KMS-11 (cell line): ENCODE measurements at regions not wholly inside any gene's neighbourhood (a gene's known extent, or its start where the extent isn't known, plus 50 kb on each side); places are given as distances from the start of the nearest gene placed in this dataset.

Experiments
- H2AFZ ChIP-seq: fragments of 200-600 bp; sonication (generic); 2 replicates; pipeline ENCODE4 v1.6.1; 2016; ENCODE audit warnings: antibody characterized with exemption, mixed run types, low read depth
- H3K27ac ChIP-seq: fragments of 200-600 bp; sonication (generic); 2 replicates; pipeline ENCODE4 v1.6.1; 2016; ENCODE audit warnings: mild to moderate bottlenecking, mixed run types
- H3K27me3 ChIP-seq: fragments of 200-600 bp; sonication (generic); 2 replicates; pipeline ENCODE4 v1.6.1; 2017; ENCODE audit warnings: mild to moderate bottlenecking, low read depth, mixed run types, moderate library complexity; ENCODE audit not compliant: insufficient read depth
- H3K36me3 ChIP-seq: fragments of 200-600 bp; sonication (generic); 2 replicates; pipeline ENCODE4 v1.6.1; 2017; ENCODE audit warnings: mild to moderate bottlenecking, mixed run types; ENCODE audit not compliant: insufficient read depth
- H3K4me1 ChIP-seq: fragments of 200-600 bp; sonication (generic); 2 replicates; pipeline ENCODE4 v1.6.1; 2016; ENCODE audit warnings: mild to moderate bottlenecking, low read depth, mixed run types; ENCODE audit not compliant: poor library complexity, severe bottlenecking
- H3K4me2 ChIP-seq: fragments of 200-600 bp; sonication (generic); 2 replicates; pipeline ENCODE4 v1.7.0; 2016; ENCODE audit warnings: mild to moderate bottlenecking, mixed run types
- H3K4me3 ChIP-seq: fragments of 200-600 bp; sonication (generic); IDR thresholded peaks from 2 replicates; pipeline ENCODE4 v1.6.1; 2017; ENCODE audit warnings: low read depth, low read length, mixed read lengths; ENCODE audit not compliant: insufficient read depth
- H3K79me2 ChIP-seq: fragments of 200-600 bp; sonication (generic); 2 replicates; pipeline ENCODE4 v1.6.1; 2016; ENCODE audit warnings: low read depth, mixed run types; ENCODE audit not compliant: insufficient read depth
- H3K9ac ChIP-seq: fragments of 200-600 bp; sonication (generic); 2 replicates; pipeline ENCODE4 v1.6.1; 2016; ENCODE audit warnings: mild to moderate bottlenecking, mixed run types
- H4K20me1 ChIP-seq: fragments of 200-600 bp; sonication (generic); 2 replicates; pipeline ENCODE4 v1.6.1; 2016; ENCODE audit warnings: mild to moderate bottlenecking, mixed run types; ENCODE audit not compliant: insufficient read depth
- CTCF ChIP-seq: fragments of 200-600 bp; sonication (generic); conservative IDR thresholded peaks from 2 replicates; pipeline ENCODE4 v1.6.1; 2017; ENCODE audit warnings: low read depth, mild to moderate bottlenecking, antibody characterized with exemption, low read length, moderate library complexity, mixed read lengths

GRCh38 chr4:35993606-35994005, 250.7 kb downstream of the ARAP2 start:
- Histone ChIP-seq H2AFZ (no peak overlapping the region), H3K4me2 (no peak overlapping the region), H3K36me3 (no peaks in the 10 kb centered on the region), H3K27ac (no peak overlapping the region), H3K4me1 (no peaks in the 10 kb centered on the region), H3K9ac (no peak overlapping the region), H3K4me3 (no peak overlapping the region), H3K27me3 (no peaks in the 10 kb centered on the region), H3K79me2 (no peaks in the 10 kb centered on the region), H4K20me1 (no peaks in the 10 kb centered on the region)
- TF ChIP-seq CTCF = no peak

GRCh38 chr4:36000941-36001557, 243.3 kb downstream of the ARAP2 start:
- TF ChIP-seq CTCF = no peak
- Histone ChIP-seq H3K4me1 (no peaks in the 10 kb centered on the region), H3K36me3 (no peaks in the 10 kb centered on the region), H3K27ac (no peak overlapping the region), H3K4me2 (no peak overlapping the region), H3K79me2 (no peaks in the 10 kb centered on the region), H3K27me3 (no peaks in the 10 kb centered on the region), H4K20me1 (no peaks in the 10 kb centered on the region), H2AFZ (no peak overlapping the region), H3K9ac (no peak overlapping the region), H3K4me3 (no peak overlapping the region)

- Histone ChIP-seq H3K9ac (no peak overlapping the region), H2AFZ (no peak overlapping the region), H3K4me3 (no peak overlapping the region), H3K4me2 (no peak overlapping the region), H3K27ac (no peak overlapping the region), H4K20me1 (no peaks in the 10 kb centered on the region), H3K36me3 (no peaks in the 10 kb centered on the region), H3K4me1 (no peaks in the 10 kb centered on the region), H3K27me3 (no peaks in the 10 kb centered on the region), H3K79me2 (no peaks in the 10 kb centered on the region)
- no peak for TF ChIP-seq CTCF
These were observed 241.3 kb downstream of the ARAP2 start for GRCh38 chr4:36003051-36003450.

GRCh38 chr4:36004204-36004851, 240.0 kb downstream of the ARAP2 start:
- H3K4me2 ChIP-seq = no peak overlapping the region

More at GRCh38 chr4:36004204-36004851, 240.0 kb downstream of the ARAP2 start:
- H4K20me1 ChIP-seq = no peaks in the 10 kb centered on the region
- TF ChIP-seq CTCF = no peak
- no peaks in the 10 kb centered on the region for H3K4me1 ChIP-seq
- H3K9ac ChIP-seq = no peak overlapping the region
- no peak overlapping the region for H3K4me3 ChIP-seq
- H3K36me3 ChIP-seq = no peaks in the 10 kb centered on the region
- no peak overlapping the region for H3K27ac ChIP-seq
- H2AFZ ChIP-seq = no peak overlapping the region
- no peaks in the 10 kb centered on the region for H3K27me3 ChIP-seq
- no peaks in the 10 kb centered on the region for H3K79me2 ChIP-seq
